ENCODE measurements at regions not wholly inside any gene's neighbourhood (a gene's known extent, or its start where the extent isn't known, plus 50 kb on each side); places are given as distances from the start of the nearest gene placed in this dataset.
"Not testable (repeated sequence)": the region's sequence is repeated elsewhere in the genome, so short reads cannot be mapped to it uniquely, and the experiment has no call there.

DNA sequence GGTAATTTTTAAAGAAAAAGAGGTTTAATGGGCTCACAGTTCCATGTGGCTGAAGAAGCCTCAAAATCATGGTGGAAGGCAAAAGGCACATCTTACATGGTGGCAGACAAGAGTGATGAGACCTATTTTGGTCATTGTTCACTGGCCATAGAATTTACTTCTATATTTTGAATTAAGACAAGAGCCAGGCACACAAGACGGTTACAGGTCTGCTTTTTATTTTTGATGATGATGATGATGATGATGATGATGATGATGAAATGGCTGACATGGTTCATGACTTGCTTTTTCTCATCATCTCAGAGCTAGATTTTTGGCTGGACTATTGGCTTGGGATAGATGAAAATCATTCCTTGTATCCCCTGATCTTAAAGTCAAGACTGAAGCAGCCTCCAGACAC lies 229.3 kb downstream of the OTOP1 start:
- H3K4me3 ChIP-seq (ENCODE audit: low read depth, low read length); DNase-seq (ENCODE audit: low read depth): not testable (repeated sequence)

- H3K4me3 ChIP-seq (ENCODE audit: low read depth, low read length); DNase-seq (ENCODE audit: low read depth): not testable (repeated sequence)
These were observed 222.7 kb downstream of the OTOP1 start for GRCh38 chr4:4004036-4004435.

- H3K4me3 ChIP-seq (ENCODE audit: low read depth, low read length); DNase-seq (ENCODE audit: low read depth): not testable (repeated sequence)
These were observed 222.0 kb downstream of the OTOP1 start for GRCh38 chr4:4004702-4005101.

- H3K4me3 ChIP-seq (ENCODE audit: low read depth, low read length): not testable (repeated sequence)
- DNase-seq (ENCODE audit: low read depth): peak; percentile 3
These were observed 220.4 kb downstream of the OTOP1 start for GRCh38 chr4:4006356-4006755.

DNA sequence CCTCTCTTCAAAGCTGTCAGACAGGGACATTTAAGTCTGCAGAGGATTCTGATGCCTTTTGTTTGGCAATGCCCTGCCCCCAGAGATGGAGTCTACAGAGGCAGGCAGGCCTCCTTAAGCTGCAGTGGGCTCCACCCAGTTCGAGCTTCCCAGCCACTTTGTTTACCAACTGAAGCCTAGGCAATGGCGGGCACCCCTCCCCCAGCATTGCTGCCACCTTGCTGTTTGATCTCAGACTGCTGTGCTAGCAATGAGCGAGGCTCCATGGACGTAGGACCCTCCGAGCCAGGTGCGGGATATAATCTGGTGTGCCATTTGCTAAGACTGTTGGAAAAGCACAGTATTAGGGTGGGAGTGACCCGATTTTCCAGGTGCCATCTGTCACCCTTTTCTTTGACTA lies 207.7 kb downstream of the OTOP1 start:
- not testable (repeated sequence) for DNase-seq (ENCODE audit: low read depth); H3K4me3 ChIP-seq (ENCODE audit: low read depth, low read length)

GRCh38 chr4:4021161-4021560 lies 205.6 kb downstream of the OTOP1 start:
- DNase-seq (ENCODE audit: low read depth); H3K4me3 ChIP-seq (ENCODE audit: low read depth, low read length): not testable (repeated sequence)

GRCh38 chr4:4026708-4027107 lies 200.0 kb downstream of the OTOP1 start:
- not testable (repeated sequence) for H3K4me3 ChIP-seq (ENCODE audit: low read depth, low read length)
- TF ChIP-seq MAX (IDR thresholded peaks at IDR 0.05; ENCODE audit: low read depth, low read length): peak; percentile 44; the same call in 1 of the 2 replicates
- peak; percentile 51 for DNase-seq (ENCODE audit: low read depth)

DNA sequence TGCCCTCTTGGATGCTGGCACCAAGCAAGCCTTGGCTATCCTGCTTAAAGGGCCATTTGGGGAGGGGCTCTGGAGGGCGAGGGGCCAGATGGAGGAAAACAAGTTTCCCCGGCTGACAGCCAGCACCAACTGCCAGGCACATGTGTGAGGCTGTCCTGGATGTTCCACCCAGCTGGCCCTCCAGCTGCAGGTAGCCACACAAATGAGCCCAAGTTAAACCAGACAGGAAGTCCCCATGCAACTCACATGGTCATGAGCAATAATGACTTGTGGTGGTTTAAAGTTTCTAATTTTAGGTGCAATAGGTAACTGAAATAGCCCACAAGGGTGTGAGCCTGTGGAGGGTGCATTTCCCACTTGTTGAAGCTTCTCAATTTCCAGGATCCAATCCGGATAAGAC lies 198.0 kb downstream of the OTOP1 start:
- DNase-seq (ENCODE audit: low read depth); H3K4me3 ChIP-seq (ENCODE audit: low read depth, low read length): not testable (repeated sequence)

GRCh38 chr4:4030509-4030908 lies 196.2 kb downstream of the OTOP1 start:
- not testable (repeated sequence) for H3K4me3 ChIP-seq (ENCODE audit: low read depth, low read length); DNase-seq (ENCODE audit: low read depth)

DNA sequence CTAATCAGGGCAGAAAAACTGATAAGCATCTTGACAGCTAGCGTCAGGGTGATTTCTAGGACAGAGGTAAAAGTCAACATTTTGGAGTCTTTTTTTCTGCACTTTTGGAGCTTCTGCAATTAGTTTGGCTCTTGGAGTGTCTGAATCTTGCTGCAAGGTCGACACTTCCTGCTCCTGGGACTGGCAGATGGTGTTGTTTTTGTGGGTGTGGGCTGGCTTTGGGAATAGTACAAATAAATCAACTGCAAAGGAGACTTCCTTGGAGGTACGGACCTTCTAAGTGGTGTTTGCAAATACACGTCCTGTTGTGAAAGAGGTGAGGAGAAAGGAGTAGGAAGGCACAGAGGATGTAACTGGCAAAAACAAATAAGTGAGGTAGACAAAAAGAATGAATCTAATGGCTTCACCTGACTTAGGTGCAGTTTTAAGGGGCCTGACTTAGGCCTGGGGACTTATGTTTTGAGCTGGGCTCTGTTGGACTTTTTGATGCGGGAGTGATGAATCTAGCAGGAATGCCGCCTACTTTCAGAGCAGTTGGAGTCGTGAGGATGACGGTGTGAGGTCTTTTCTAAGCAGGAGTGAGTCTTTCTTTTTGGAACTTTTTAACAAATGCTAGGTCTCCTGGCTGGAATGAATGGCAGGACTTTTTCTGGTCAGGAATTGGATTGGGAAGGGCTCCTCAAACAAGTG lies 195.1 kb downstream of the OTOP1 start:
- not testable (repeated sequence) for DNase-seq (ENCODE audit: low read depth)

DNA sequence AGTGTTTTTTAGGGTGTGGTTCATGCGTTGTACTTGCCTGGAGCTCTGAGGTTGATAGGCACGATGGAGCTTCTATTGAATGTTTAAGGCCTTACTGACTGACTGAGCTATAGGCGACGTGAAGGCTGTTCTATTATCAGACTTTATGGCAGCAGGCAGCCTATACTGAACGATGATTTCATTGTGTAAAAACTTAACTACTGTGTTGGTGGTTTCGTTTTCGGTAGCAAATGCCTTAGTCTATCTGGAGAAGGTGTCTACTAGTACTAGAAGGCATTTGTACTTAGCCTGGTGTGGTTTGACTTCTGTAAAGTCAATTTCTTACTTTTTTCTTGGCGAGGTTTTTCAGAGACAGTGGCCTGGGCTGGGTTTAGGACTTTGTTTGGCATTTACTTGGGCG lies 194.4 kb downstream of the OTOP1 start:
- not testable (repeated sequence) for DNase-seq (ENCODE audit: low read depth); H3K4me3 ChIP-seq (ENCODE audit: low read depth, low read length)

More for the DNA sequence above, 195.1 kb downstream of the OTOP1 start:
- not testable (repeated sequence) for H3K4me3 ChIP-seq (ENCODE audit: low read depth, low read length)

GRCh38 chr4:4032801-4033605 lies 193.7 kb downstream of the OTOP1 start:
- not testable (repeated sequence) for H3K4me3 ChIP-seq (ENCODE audit: low read depth, low read length); DNase-seq (ENCODE audit: low read depth)

DNA sequence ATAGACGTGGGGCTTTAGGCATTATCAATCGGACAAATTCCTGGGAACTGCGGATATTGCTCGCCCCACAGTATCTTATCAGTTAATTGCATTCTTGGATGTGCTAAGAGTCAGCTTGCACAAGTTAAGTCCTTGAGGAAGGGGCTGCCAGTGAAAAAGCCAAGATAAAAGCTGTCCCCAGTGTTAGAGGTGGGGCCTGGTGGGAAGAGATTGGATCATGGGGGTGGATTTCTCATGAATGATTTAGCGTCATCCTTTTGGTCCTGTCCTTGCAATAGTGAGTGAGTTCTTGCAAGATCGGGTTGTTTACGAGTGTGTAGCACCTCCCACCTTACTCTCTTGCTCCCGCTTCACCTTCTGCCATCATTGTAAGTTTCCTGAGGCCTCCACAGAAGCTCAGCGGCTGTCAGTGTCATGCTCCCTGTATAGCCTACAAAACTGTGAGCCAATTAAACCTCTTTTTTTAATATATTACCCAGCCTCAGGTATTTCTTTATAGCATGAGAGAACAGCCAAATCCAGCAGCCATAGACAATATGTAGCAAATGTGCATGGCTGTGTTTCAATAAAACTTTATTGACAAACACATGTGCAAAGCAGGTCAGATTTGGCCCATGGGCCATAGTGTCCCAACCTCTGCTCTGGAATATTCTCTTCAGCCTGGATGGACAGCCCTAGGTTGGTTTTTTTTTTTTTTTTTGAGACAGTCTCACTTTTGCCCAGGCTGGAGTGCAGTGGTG lies 189.2 kb downstream of the OTOP1 start:
- not testable (repeated sequence) for H3K4me3 ChIP-seq (ENCODE audit: low read depth, low read length); DNase-seq (ENCODE audit: low read depth)

DNA sequence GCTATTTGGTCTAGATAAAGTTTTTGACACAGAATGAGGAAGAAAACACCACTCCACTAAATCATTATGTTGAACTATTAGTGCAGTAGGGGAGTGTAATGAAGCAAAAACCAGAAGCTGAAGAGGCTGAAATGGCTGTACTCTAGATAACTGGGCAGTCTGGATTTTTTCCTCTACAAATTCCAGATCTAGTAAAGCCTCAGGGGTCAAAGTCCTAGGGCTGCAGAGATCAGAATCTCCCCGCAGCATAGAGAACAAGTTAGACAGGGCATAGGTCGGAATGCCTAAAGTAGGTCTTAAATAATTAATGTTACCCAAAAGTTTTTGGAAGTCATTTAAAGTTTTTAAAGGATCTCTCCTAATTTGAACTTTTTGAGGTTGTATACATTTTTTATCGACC lies 180.9 kb downstream of the OTOP1 start:
- DNase-seq (ENCODE audit: low read depth); H3K4me3 ChIP-seq (ENCODE audit: low read depth, low read length): not testable (repeated sequence)

GRCh38 chr4:4046686-4047085 lies 180.0 kb downstream of the OTOP1 start:
- not testable (repeated sequence) for H3K4me3 ChIP-seq (ENCODE audit: low read depth, low read length); DNase-seq (ENCODE audit: low read depth)

DNA sequence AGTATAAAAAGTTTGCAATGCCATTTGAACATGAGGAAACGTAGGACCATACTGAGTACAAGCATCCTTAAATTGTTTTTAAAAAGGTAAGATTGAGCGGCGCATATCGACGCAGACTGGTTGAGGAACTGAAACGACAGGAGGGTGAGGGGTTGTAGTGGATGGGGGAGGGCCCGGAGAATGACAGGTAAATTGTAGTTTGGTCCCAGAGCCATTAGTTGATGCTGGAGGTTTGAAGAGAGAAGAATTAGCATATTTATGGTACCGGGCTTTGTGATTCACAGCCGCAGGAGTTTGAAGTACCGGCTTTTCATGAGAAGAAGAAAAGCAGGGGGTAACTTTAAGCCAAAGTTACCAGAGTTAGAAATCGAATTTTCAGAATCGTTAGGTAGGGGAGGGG lies 179.5 kb downstream of the OTOP1 start:
- H3K4me3 ChIP-seq (ENCODE audit: low read depth, low read length); DNase-seq (ENCODE audit: low read depth): not testable (repeated sequence)

GRCh38 chr4:4048227-4048626 lies 178.5 kb downstream of the OTOP1 start:
- not testable (repeated sequence) for DNase-seq (ENCODE audit: low read depth); H3K4me3 ChIP-seq (ENCODE audit: low read depth, low read length)

DNA sequence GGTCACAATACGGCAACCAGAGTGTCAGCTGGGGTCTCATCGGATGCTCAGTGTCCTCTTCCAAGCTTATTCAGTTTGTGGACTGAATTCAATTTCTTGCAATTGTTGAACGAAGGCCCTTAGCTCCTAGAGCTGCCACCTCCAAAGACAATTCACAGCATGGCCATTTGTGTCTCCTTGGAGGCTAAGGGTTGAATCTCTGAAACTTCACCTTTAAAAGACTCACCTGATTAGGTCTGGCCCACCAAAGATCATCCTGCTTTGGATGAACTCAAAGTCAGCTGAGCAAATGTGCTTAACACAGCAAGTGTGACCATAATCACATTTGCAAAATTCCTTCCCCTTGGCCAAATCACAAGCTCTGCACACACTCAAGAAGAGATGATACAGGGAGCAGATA lies 175.9 kb downstream of the OTOP1 start:
- not testable (repeated sequence) for H3K4me3 ChIP-seq (ENCODE audit: low read depth, low read length); DNase-seq (ENCODE audit: low read depth)

GRCh38 chr4:4052933-4053332 lies 173.8 kb downstream of the OTOP1 start:
- not testable (repeated sequence) for H3K4me3 ChIP-seq (ENCODE audit: low read depth, low read length); DNase-seq (ENCODE audit: low read depth)

Measured in NB4 (cell line).